Choroid plexus epithelial cell (primary cell): ENCODE measurements at regions not wholly inside any gene's neighbourhood (a gene's known extent, or its start where the extent isn't known, plus 50 kb on each side); places are given as distances from the start of the nearest gene placed in this dataset.
A peak's percentile ranks its signal among the peaks of the same experiment; 100 is the strongest.

Experiments used
- DNase-seq: peaks from one replicate; pipeline ENCODE4 v3.0.0-alpha.2; 2010; ENCODE audit warnings: low read depth
- H3K4me3 ChIP-seq: 2 replicates; pipeline ENCODE4 v1.5.1; 2011; ENCODE audit warnings: low read depth, mild to moderate bottlenecking, control low read depth, low read length, moderate library complexity
- CTCF ChIP-seq: conservative IDR thresholded peaks from 2 replicates; pipeline ENCODE4 v1.5.1; 2011; ENCODE audit warnings: low read depth, mild to moderate bottlenecking, control low read depth, inconsistent platforms, low read length, moderate library complexity

DNA sequence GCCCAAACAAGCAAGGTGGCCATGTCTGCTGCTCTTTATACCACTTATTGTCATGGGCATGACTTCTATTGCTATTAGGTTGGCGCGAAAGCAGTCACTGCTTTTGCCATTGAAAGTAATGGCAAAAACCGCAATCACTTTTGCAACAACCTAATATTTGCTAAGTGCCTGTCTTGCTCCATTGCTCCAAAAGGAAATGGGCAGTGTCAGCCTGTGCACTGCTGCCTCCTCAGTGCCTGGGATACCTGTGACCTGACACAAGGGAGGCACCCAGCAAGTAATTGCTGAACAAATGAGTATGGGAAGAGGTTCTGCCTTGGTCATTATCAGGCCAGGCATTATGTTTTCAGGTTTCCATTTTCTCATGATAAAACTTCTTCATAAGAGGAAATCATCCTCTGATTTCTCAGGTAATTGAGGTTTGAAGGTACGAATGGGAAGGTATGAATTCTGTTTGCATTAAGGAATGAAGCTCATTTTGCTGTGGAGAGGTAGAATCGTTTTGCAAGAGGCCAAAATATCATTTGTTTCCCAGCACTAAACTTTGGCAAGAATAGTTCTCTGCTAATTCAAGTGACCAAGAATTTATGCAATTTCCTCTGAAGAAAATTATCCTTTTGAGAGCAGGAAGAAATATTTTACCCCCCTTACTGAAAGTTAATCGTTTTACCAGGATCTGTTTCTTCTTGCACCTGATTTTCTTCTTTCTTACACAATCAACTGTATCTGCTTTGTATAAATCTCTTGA, 128.4 kb upstream of the SPRY2 start:
- H3K4me3 ChIP-seq: no peak overlapping the region
- no peak for TF ChIP-seq CTCF
- peak; percentile 85 for DNase-seq

GRCh38 chr13:80465321-80465720, 124.4 kb upstream of the SPRY2 start:
- TF ChIP-seq CTCF: no peak
- no peak for DNase-seq
- H3K4me3 ChIP-seq: no peak overlapping the region

- H3K4me3 ChIP-seq: no peak overlapping the region
- peak; percentile 54 for DNase-seq
- TF ChIP-seq CTCF: no peak
Measured at GRCh38 chr13:80463673-80464352, 122.9 kb upstream of the SPRY2 start.

DNA sequence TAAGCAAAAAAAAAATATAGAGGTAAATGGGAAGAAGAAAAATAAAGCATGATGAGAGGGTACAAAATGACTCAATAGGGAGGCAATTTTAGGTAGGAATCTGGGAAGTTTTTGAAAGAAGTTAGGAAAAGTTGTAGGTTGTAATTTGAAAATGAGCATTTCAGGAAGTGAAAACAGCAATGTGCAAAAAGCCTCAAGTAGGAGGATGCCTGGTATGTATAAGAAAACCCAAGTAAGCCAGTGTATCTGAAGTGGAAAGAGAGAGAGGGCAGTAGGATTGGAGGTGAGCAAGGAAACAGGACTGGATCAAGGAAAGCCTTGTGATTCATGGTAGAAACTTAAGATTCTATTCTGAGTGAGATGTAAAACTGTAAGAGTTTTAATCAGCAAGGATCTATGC, 121.6 kb upstream of the SPRY2 start:
- TF ChIP-seq CTCF: no peak
- DNase-seq: no peak
- no peak overlapping the region for H3K4me3 ChIP-seq

GRCh38 chr13:80462037-80462436, 121.1 kb upstream of the SPRY2 start:
- no peak for TF ChIP-seq CTCF
- no peak for DNase-seq
- no peak overlapping the region for H3K4me3 ChIP-seq

- peak; percentile 79 for DNase-seq
- TF ChIP-seq CTCF: no peak
- H3K4me3 ChIP-seq: no peak overlapping the region
Measured at GRCh38 chr13:80458543-80458942, 117.6 kb upstream of the SPRY2 start.

- H3K4me3 ChIP-seq: no peak overlapping the region
- peak; percentile 89 for DNase-seq
- no peak for TF ChIP-seq CTCF
Measured at GRCh38 chr13:80454245-80454644, 113.3 kb upstream of the SPRY2 start.
